Stimulated activated CD4-positive, alpha-beta T cell treated with anti-CD3 and anti-CD28 coated beads, Interleukin-15, amount 100 ng/mL, for 24 hours (primary cell): ENCODE measurements at regions not wholly inside any gene's neighbourhood (a gene's known extent, or its start where the extent isn't known, plus 50 kb on each side); places are given as distances from the start of the nearest gene placed in this dataset.
"Not testable (repeated sequence)": the region's sequence is repeated elsewhere in the genome, so short reads cannot be mapped to it uniquely, and the experiment has no call there.

Experiments used
- DNase-seq: peaks from one replicate; pipeline ENCODE4 v3.0.0-alpha.2; 2020

- DNase-seq: no peak
Observed at GRCh38 chr10:6850452-6850851, 270.4 kb upstream of the PRKCQ start.

DNA sequence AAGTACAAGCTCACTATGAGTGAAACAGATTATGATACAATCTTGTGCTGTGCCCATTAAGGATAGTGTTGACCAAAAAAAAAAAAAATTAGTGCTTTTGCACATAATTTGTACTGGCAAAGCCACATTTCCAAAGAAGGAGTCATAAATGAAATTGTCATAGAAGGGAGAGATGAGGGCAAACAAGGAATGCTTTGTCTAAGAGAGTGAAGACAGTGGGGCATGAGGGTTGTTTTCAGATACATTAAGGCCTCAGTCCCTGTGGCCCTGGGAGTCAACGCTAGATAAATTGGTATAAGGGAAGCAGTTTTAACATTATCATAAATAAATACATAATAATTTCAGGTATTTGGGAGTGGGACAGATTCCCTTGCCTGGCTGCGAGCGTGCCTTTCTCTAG, 267.5 kb upstream of the PRKCQ start:
- DNase-seq: no peak

GRCh38 chr10:6843894-6844650, 264.0 kb upstream of the PRKCQ start:
- no peak for DNase-seq

GRCh38 chr10:6843481-6843881, 263.4 kb upstream of the PRKCQ start:
- DNase-seq: peak; percentile 19

DNA sequence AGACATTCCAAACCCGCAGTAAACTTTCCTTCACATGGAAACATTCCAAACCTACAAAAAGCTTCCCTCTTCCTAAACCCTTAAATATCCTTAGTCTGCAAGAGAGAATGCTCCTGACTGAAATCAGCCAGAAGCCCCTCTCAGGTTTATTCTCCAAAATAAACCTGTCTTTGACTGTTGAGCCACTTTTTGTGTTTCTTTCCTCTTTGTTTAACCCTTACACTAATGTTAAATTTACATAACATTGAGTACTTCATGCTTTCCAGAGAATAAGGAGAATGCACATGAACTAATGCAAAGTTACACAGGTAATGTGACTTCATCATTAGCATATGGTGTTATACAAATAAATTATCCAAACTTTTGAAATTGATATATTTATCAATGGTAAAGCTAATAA, 262.6 kb upstream of the PRKCQ start:
- no peak for DNase-seq

DNA sequence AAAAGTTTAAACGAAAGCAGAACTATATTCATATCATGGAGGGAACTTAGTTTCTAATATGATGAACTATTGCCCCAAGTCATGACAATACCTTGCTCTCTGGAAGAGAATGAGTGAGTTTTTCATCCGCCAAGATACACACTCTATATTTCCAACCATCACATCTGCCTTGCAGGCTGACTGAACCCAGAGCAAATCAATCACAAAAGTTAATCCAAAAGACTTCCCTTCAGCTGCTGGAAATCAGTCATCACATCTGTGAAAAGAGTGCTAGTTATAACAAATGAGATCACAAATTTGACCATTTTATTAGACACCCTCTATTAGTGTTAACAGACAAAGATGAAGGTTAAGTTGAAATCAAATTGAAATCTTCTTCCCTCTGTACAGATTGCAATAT, 261.7 kb upstream of the PRKCQ start:
- DNase-seq: no peak

DNA sequence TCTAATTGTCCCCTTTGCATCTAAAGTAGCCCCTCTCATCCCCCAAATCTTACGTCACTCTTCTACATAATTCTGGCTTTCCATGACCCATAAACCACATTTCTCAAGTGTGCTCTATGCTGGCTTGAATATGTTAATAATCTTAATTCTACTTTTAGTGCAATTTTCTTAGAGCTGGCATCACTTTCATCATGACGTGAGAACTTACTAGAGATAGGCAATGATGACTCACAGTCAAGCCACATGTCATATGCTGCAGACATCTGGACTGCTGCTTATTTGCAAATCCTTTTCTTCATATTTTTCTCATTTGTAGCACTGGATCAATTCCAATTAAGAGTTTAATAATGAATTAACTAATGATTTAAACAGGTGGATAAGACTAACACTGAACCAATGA, 260.7 kb upstream of the PRKCQ start:
- DNase-seq: no peak

DNA sequence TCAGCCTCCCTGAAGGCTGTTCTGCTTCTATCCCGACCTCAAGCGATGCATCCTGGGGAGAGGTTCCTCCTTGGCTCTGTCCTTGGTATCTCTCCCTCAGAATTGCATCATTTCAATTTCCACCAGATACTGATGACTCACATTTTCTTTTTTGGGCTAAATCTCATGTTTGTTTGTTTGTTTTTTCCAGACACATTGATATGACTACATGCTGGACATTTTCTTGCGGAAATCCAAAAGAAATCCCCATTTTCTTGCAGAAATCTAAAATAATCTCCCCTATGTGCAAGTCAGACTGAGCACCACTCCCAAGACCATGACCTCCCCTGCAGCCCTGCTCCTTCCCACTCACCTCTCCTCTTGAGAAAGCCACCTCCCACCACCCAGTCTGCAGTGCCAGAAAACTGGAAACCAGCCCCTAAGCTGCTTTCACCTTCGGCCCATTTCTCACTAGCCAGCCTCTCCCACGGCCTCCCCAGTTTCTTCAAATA, 260.2 kb upstream of the PRKCQ start:
- no peak for DNase-seq

DNA sequence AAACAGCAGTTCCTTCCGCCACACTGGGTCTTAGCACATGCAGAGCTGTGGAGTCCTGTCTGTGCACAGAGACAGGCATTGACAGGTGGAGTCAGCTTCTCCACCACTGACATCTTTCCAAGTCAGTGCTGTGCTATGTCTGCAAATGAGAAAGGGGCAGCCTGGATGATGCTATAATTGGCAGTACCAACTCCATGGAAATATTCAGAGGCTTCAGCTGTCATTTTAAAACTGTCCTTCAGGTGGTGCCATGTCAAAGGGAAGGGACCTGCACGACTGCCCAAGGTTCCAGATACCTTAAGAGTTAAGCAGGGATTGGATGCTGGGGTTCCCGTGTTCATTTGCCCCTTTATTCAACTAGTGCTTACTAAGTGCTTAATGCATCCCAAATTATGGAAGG, 258.0 kb upstream of the PRKCQ start:
- no peak for DNase-seq

DNA sequence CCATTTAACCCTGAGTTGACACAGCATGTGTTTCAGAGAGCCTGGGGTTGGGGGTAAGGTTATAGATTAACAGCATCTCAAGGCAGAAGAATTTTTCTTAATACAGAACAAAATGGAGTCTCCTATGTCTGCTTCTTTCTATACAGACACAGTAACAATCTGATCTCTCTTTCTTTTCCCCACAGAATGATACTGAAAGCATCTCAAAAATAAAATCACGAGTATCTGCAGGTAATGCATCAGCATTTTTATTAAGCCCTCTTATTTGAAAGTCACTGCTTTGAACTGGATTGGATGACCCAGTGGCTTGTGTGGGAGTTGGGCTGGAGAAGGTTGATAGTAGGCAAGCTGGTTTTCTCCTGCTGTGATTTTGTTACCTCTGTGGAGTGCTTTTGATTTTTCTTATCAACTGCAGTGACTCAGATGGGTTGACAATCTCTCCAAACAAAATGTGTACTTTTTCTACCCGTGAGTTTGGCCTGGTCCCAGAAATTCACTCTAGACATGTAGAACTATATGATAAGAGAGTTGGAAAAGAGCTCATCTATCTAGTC, 253.5 kb upstream of the PRKCQ start:
- DNase-seq: no peak

GRCh38 chr10:6830981-6831380, 250.9 kb upstream of the PRKCQ start:
- DNase-seq: not testable (repeated sequence)

- not testable (repeated sequence) for DNase-seq
Observed at GRCh38 chr10:6824793-6825192, 244.7 kb upstream of the PRKCQ start.

- DNase-seq: no peak
Observed at GRCh38 chr10:6823770-6824169, 243.7 kb upstream of the PRKCQ start.

- no peak for DNase-seq
Observed at GRCh38 chr10:6819301-6819700, 239.2 kb upstream of the PRKCQ start.

DNA sequence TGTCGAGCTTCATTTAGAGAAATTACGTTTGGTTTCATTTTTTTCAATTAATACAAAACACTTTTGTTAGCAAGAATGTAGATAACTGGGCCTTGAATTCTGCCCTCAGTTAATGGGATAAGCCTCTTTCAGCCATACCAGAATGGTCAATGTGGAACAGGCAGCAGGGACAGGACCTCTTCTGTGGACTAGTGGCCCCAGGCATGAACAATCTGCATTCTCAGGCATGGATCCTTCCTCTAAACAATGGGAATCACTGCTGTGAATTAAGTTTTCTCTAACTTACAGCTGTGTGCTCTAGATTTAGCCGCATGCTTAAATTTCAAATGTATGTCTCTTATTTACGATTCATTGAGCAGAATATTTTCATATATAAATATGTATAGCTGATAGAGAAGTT, 237.7 kb upstream of the PRKCQ start:
- DNase-seq: no peak

- DNase-seq: no peak
Observed at GRCh38 chr10:6815346-6815745, 235.3 kb upstream of the PRKCQ start.

GRCh38 chr10:6813856-6814255, 233.8 kb upstream of the PRKCQ start:
- DNase-seq: no peak

DNA sequence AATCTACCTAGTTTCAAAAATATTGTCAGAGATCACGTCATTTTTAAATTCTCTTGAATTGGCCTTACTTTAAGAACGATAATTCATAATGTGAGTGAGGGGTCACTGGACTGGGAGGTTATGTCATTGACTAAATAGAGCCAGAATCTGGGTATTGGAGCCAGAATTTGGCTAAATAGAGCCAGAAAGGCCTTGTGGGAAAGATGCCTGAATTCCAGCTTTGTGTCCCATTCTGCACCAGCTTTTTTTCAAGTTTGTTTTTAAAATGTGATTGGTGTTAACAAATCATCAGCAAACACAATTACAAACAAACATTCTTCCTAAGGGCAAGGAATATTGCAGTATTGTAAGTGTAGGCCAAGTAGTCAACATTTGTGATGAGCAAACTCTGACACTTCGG, 233.2 kb upstream of the PRKCQ start:
- DNase-seq: no peak

DNA sequence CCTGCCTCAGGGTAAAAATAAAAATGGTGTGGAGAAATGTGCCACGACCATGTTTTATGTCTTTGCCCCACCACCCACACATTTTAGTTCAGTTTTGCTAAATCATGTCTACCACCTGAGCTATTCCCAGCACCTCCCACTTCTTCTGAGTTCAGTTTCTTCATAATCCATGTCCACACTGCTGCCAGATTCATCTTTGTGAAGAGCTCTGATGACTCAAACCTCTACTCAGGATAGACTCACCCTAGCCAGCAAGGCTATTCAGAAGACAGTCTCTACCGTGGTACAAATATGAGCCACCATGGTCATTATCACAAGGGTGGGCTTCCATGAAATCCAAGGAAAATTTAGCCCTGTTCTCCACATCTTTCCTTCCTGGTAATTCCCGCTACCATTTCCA, 231.1 kb upstream of the PRKCQ start:
- DNase-seq: no peak

GRCh38 chr10:6803427-6803783, 223.3 kb upstream of the PRKCQ start:
- no peak for DNase-seq

GRCh38 chr10:6802759-6803426, 222.8 kb upstream of the PRKCQ start:
- DNase-seq: no peak

DNA sequence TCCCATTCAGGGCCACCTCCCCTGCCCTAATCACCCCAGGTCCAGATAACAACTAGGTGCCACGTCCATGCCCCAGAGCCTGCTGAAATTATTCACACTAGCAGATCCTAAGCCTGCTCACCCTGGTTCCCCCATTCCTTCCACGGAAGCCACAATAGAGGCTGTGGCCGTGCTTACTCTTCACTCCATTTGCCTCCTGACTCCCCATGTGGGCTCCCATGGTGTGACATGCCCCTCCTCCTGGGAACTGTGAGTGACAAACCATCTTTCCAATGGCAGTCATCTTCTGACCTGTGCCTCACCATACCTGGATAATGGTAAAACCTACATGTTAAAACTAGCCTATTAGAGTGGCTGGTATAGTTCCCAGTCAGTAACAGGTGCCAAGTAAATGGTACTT, 216.2 kb upstream of the PRKCQ start:
- no peak for DNase-seq

DNA sequence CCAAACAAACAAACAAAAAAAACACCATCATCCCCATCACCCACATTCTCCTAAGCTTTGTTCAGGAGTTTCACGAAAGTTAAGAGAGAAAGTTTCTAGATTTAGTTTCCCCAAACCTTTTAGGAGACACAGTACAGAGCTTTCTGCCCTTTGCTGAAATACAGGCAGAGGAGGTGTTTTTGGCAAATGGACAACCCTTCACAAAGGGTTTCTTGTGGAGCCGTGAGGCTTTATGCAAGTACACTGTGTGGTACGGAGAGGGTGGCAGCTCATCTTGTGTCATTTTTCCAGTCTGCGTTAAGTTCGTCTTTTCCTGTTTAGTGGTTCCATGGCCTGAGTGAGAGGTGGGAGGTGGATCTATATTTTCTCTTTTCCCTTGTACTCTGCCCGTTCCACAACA, 215.5 kb upstream of the PRKCQ start:
- no peak for DNase-seq

DNA sequence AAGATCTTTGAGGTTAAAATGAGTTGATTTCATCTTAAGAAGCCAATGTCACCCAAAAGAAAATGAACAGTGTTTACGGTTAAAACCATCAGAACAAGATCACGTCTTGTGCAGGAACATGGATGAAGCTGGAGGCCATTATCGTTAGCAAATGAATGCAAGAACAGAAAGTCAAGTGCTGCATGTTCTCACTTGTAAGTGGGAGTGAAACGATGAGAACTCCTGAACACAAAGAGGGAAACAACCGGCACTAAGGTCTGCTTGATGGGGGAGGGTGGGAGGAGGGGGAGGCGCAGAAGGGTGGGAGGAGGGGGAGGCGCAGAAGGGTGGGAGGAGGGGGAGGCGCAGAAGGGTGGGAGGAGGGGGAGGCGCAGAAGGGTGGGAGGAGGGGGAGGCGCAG, 214.8 kb upstream of the PRKCQ start:
- not testable (repeated sequence) for DNase-seq
